ENCODE measurements at regions not wholly inside any gene's neighbourhood (a gene's known extent, or its start where the extent isn't known, plus 50 kb on each side); places are given as distances from the start of the nearest gene placed in this dataset.

- no peak overlapping the region for H3K4me3 ChIP-seq (ENCODE audit: low read depth, low read length)
- TF ChIP-seq CTCF (IDR thresholded peaks at IDR 0.05; ENCODE audit: low read depth, low read length, missing control alignments) = no peak
- DNase-seq (ENCODE audit: low read depth) = no peak
Measured at GRCh38 chr20:59382907-59383306, 82.5 kb downstream of the EDN3 start.

DNA sequence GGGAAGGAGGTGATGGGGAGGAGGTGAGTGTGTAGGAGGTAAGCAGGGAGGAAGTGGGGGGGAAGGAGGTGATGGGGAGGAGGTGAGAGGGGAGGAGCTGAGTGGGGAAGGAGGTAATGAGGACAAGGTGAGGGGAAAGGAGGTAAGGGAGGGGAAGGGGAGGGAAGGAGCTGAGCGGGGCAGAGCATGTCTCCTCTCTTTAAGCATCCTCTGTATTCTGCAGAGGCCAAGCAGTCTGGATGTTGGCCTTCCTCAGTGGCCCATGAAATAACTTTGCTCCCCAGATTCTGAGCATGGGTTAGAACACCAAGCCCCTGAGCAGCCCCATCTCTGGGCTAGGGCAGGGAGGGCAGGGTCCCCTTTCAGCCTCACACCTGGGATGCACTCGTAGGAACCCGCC lies 84.6 kb downstream of the EDN3 start:
- TF ChIP-seq CTCF (IDR thresholded peaks at IDR 0.05; ENCODE audit: low read depth, low read length, missing control alignments) = no peak
- DNase-seq (ENCODE audit: low read depth) = no peak
- H3K4me3 ChIP-seq (ENCODE audit: low read depth, low read length) = no peak overlapping the region

- no peak overlapping the region for H3K4me3 ChIP-seq (ENCODE audit: low read depth, low read length)
- DNase-seq (ENCODE audit: low read depth) = no peak
- TF ChIP-seq CTCF (IDR thresholded peaks at IDR 0.05; ENCODE audit: low read depth, low read length, missing control alignments) = no peak
Measured at GRCh38 chr20:59385480-59385879, 85.1 kb downstream of the EDN3 start.

GRCh38 chr20:59386809-59387208 lies 86.4 kb downstream of the EDN3 start:
- H3K4me3 ChIP-seq (ENCODE audit: low read depth, low read length) = no peak overlapping the region
- no peak for DNase-seq (ENCODE audit: low read depth)
- TF ChIP-seq CTCF (IDR thresholded peaks at IDR 0.05; ENCODE audit: low read depth, low read length, missing control alignments) = no peak

DNA sequence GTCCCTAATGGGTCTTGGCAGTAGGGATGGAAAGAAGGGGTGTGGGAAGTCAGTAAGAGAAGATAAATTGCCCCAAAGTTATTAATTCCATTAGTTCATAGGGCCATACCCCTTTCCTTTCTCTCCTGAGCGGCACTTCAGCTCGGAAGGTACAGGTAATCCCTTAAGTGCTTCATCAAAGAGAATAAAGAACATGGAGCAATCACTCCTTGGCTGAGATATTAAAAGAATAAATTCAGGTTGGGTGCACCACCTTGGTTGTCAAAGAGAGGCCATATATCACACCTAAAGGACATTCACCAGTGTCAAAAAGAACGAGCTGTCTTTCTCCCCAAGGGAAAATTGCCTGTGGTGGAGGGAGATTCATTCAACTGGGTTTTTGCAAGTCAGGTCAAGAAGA lies 87.5 kb downstream of the EDN3 start:
- DNase-seq (ENCODE audit: low read depth) = no peak
- no peak overlapping the region for H3K4me3 ChIP-seq (ENCODE audit: low read depth, low read length)
- TF ChIP-seq CTCF (IDR thresholded peaks at IDR 0.05; ENCODE audit: low read depth, low read length, missing control alignments) = no peak

DNA sequence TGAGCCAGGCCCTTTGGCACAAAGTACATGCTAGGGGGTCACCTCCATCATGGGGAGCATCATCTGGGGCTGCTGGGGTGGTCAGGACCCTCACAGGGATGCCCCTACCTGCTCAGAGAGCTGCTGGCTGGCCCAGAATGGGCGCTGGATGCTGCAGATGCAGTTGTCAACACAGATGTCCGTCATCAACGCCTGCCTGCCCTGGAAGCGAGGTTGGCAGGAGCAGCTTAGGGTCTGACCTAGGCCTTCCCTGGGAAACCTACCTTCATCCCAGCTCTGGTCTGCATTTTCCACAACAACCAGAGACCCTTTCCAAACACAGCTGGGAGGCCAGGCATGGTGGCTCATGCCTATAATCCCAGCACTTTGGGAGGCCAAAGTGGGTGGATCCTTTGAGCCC lies 88.0 kb downstream of the EDN3 start:
- no peak overlapping the region for H3K4me3 ChIP-seq (ENCODE audit: low read depth, low read length)
- no peak for TF ChIP-seq CTCF (IDR thresholded peaks at IDR 0.05; ENCODE audit: low read depth, low read length, missing control alignments)
- no peak for DNase-seq (ENCODE audit: low read depth)

- no peak for DNase-seq (ENCODE audit: low read depth)
- TF ChIP-seq CTCF (IDR thresholded peaks at IDR 0.05; ENCODE audit: low read depth, low read length, missing control alignments) = no peak
- no peak overlapping the region for H3K4me3 ChIP-seq (ENCODE audit: low read depth, low read length)
Measured at GRCh38 chr20:59390437-59390836, 90.0 kb downstream of the EDN3 start.
